Suppressor macrophage (primary cell): ENCODE measurements at regions not wholly inside any gene's neighbourhood (a gene's known extent, or its start where the extent isn't known, plus 50 kb on each side); places are given as distances from the start of the nearest gene placed in this dataset.
"Not testable (repeated sequence)": the region's sequence is repeated elsewhere in the genome, so short reads cannot be mapped to it uniquely, and the experiment has no call there.

Source experiments
- DNase-seq, 4 experiments: peaks; one replicate each; pipeline ENCODE4 v3.0.0-alpha.2; 2020 to 2022

- DNase-seq: no peak
Observed at GRCh38 chr10:45564303-45564959, 108.1 kb downstream of the ZFAND4 start.

- DNase-seq: no peak
Observed at GRCh38 chr10:45561952-45562351, 110.6 kb downstream of the ZFAND4 start.

GRCh38 chr10:45560262-45560661 is 112.3 kb downstream of the ZFAND4 start:
- no peak for DNase-seq

GRCh38 chr10:45558425-45558824 is 114.1 kb downstream of the ZFAND4 start:
- peak in 1 of 4 experiments; percentile 12 for DNase-seq

- DNase-seq: peak; percentile 59 to 75 (median 68)
Observed at GRCh38 chr10:45557275-45557905, 115.2 kb downstream of the ZFAND4 start.

- peak in 3 of 4 experiments; percentile 17 to 64 (median 60) for DNase-seq
Observed at GRCh38 chr10:45555795-45556194, 116.8 kb downstream of the ZFAND4 start.

GRCh38 chr10:45555332-45555731 is 117.2 kb downstream of the ZFAND4 start:
- not testable (repeated sequence) for DNase-seq

GRCh38 chr10:45553613-45554012 is 119.0 kb downstream of the ZFAND4 start:
- no peak for DNase-seq

GRCh38 chr10:45553155-45553554 is 119.4 kb downstream of the ZFAND4 start:
- peak in 1 of 4 experiments; percentile 21 for DNase-seq

GRCh38 chr10:45552476-45552875 is 120.1 kb downstream of the ZFAND4 start:
- DNase-seq: no peak

GRCh38 chr10:45550903-45551786 is 121.4 kb downstream of the ZFAND4 start:
- DNase-seq: no peak

- DNase-seq: no peak
Observed at GRCh38 chr10:45548068-45548467, 124.5 kb downstream of the ZFAND4 start.

- DNase-seq: no peak
Observed at GRCh38 chr10:45547207-45547606, 125.4 kb downstream of the ZFAND4 start.

GRCh38 chr10:45545150-45545549 is 127.4 kb downstream of the ZFAND4 start:
- no peak for DNase-seq

- no peak for DNase-seq
Observed at GRCh38 chr10:45544191-45544590, 128.4 kb downstream of the ZFAND4 start.

GRCh38 chr10:45541032-45541431 is 131.5 kb downstream of the ZFAND4 start:
- DNase-seq: not testable (repeated sequence)

GRCh38 chr10:45540589-45540988 is 132.0 kb downstream of the ZFAND4 start:
- DNase-seq: not testable (repeated sequence)

GRCh38 chr10:45539569-45539968 is 133.0 kb downstream of the ZFAND4 start:
- DNase-seq: not testable (repeated sequence)

- DNase-seq: no peak
Observed at GRCh38 chr10:45534572-45534971, 138.0 kb downstream of the ZFAND4 start.

GRCh38 chr10:45532480-45532879 is 140.1 kb downstream of the ZFAND4 start:
- peak; percentile 10 to 61 (median 46) for DNase-seq

- DNase-seq: no peak
Observed at GRCh38 chr10:45526309-45526905, 146.2 kb downstream of the ZFAND4 start.

GRCh38 chr10:45520476-45520875 is 146.5 kb downstream of the ALOX5 start:
- no peak for DNase-seq

GRCh38 chr10:45518741-45519140 is 144.7 kb downstream of the ALOX5 start:
- no peak for DNase-seq
